Chondrocyte (in vitro differentiated cells): ENCODE measurements at regions not wholly inside any gene's neighbourhood (a gene's known extent, or its start where the extent isn't known, plus 50 kb on each side); places are given as distances from the start of the nearest gene placed in this dataset.

Source experiments
- DNase-seq: peaks from one replicate; pipeline ENCODE4 v3.0.0; 2021; ENCODE audit warnings: mixed read lengths, low spot score
- H3K27ac Mint-ChIP-seq: one replicate; pipeline ENCODE4 v1.8.0; 2021; ENCODE audit warnings: mild to moderate bottlenecking, moderate library complexity, mixed read lengths; ENCODE audit not compliant: unreplicated experiment
- H3K27me3 Mint-ChIP-seq: 2 replicates; pipeline ENCODE4 v1.8.0; 2021; ENCODE audit warnings: low read depth, mixed read lengths
- H3K36me3 Mint-ChIP-seq: 2 replicates; pipeline ENCODE4 v1.8.0; 2021; ENCODE audit warnings: low read depth, mixed read lengths
- H3K4me1 Mint-ChIP-seq: 2 replicates; pipeline ENCODE4 v1.8.0; 2021; ENCODE audit warnings: low read depth, mild to moderate bottlenecking, mixed read lengths
- H3K4me3 Mint-ChIP-seq: one replicate; pipeline ENCODE4 v1.8.0; 2021; ENCODE audit warnings: mild to moderate bottlenecking, moderate library complexity, mixed read lengths; ENCODE audit not compliant: unreplicated experiment
- H3K9me3 Mint-ChIP-seq: 2 replicates; pipeline ENCODE4 v1.8.0; 2021; ENCODE audit warnings: low read depth, mixed read lengths
- TF ChIP-seq, protein P1 (sequence below): fragments of 200-600 bp; sonication (generic); IDR thresholded peaks from 2 replicates; pipeline ENCODE4 v1.5.0; 2021; ENCODE audit warnings: antibody characterized with exemption, mild to moderate bottlenecking, moderate library complexity

DNA sequence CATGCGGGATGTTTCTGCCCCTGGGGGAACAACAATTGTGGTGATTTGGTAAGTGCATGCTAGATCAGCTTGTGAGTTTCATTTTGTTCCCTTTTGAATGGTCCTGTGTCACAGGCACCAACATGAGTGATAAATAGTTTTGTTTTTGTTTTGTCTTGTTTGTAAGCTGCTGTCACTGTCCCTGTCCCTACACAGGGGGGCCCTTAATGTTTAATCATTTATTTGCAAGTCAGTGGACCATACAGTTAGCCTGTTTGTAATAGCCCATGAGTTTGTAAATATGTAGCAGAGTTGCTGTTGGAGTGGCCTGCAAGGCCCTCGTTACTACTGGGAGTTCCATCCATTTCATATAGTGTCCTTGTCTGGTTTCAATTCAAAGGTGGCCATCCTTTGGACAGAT, 979.6 kb upstream of the SPRY2 start:
- no peaks in the 10 kb centered on the region for H3K9me3 Mint-ChIP-seq
- H3K4me1 Mint-ChIP-seq, result no peaks in the 10 kb centered on the region
- peaks cover 5% of the 10 kb centered on the region for H3K27me3 Mint-ChIP-seq
- H3K4me3 Mint-ChIP-seq, result no peak overlapping the region
- no peaks in the 10 kb centered on the region for H3K36me3 Mint-ChIP-seq
- no peak for DNase-seq
- TF ChIP-seq, protein P1, sequence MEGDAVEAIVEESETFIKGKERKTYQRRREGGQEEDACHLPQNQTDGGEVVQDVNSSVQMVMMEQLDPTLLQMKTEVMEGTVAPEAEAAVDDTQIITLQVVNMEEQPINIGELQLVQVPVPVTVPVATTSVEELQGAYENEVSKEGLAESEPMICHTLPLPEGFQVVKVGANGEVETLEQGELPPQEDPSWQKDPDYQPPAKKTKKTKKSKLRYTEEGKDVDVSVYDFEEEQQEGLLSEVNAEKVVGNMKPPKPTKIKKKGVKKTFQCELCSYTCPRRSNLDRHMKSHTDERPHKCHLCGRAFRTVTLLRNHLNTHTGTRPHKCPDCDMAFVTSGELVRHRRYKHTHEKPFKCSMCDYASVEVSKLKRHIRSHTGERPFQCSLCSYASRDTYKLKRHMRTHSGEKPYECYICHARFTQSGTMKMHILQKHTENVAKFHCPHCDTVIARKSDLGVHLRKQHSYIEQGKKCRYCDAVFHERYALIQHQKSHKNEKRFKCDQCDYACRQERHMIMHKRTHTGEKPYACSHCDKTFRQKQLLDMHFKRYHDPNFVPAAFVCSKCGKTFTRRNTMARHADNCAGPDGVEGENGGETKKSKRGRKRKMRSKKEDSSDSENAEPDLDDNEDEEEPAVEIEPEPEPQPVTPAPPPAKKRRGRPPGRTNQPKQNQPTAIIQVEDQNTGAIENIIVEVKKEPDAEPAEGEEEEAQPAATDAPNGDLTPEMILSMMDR, result no peak
- H3K27ac Mint-ChIP-seq, result no peak overlapping the region

DNA sequence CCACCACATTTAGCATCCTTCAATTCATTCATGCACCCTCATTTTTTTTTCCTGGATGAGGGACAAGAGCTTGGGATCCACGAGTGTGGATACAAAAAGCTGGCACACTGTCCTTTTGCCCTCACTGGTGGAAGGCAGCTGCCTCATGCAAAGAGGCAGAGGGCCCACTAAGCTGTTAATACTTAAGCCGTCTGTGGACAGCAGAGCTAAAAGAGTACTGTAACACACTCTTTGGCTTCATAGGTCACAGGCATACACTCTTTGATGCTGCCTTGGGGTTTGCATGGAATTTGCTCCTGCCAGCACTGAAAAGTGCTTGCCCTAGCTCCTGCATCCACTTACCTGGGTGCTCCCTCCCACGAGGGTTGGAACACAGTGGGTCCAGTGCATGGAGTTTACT, 978.4 kb upstream of the SPRY2 start:
- DNase-seq, result no peak
- TF ChIP-seq, protein P1, result no peak
- H3K27ac Mint-ChIP-seq, result no peak overlapping the region
- H3K36me3 Mint-ChIP-seq, result no peaks in the 10 kb centered on the region
- H3K27me3 Mint-ChIP-seq, result peaks cover 3% of the 10 kb centered on the region
- no peaks in the 10 kb centered on the region for H3K9me3 Mint-ChIP-seq
- H3K4me3 Mint-ChIP-seq, result no peak overlapping the region
- H3K4me1 Mint-ChIP-seq, result no peaks in the 10 kb centered on the region

DNA sequence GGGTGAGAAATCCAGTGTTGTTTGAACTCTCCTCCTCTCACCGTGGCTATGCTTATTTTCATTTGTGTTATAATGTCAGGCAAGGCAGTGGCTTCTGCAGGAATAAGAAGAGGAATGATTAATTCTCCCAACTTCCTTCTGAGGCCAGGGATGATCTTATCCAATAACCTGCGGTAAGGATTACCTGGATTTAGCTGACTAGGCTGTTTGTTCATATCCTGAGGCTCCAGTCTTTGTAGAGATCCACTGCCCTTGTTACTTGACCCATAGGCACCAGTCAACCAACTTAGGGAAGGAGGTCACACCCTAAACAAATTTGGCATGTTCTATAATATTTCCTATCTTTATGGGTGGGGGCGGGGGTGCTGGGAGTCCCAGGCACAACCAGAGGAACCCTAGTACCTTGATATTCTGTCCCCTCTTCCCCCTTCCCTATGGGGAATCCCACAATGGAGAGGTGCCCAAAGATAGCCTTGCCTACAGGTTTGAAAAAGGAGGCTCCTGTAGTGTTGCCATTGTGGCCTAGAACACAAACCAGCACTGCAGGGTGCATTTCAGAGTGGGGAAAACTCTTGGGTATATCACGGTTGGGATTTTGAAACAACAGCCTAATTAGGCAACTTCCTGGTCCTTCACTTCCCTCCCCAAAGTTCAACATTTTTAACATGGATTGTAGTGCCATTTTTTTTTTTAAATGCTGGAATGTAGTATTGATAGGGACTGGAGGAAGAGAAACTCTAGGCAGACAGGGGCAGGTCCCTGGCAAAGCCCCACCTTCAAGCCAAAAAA, 977.5 kb upstream of the SPRY2 start:
- TF ChIP-seq, protein P1, result no peak
- H3K36me3 Mint-ChIP-seq, result no peaks in the 10 kb centered on the region
- DNase-seq, result no peak
- H3K9me3 Mint-ChIP-seq, result no peaks in the 10 kb centered on the region
- H3K27ac Mint-ChIP-seq, result no peak overlapping the region
- no peaks in the 10 kb centered on the region for H3K4me1 Mint-ChIP-seq
- no peaks in the 10 kb centered on the region for H3K27me3 Mint-ChIP-seq
- H3K4me3 Mint-ChIP-seq, result no peak overlapping the region

DNA sequence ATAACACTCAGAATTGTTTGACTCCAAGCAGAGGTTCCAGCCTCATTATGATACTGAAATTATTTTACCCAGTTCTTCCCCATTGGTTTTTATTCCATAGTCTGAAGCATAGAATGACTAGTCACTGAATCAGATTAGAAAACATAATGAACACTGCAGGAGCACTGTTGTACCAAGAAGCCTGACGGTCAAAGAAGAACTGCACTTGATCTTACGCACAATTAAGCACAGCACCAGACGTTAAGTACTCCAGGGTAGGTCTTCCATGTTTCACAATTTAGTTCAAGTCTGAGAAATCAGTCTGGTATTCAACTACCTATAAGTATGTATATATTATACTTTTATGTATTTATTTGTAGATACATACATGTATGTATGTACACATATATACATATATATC, 973.5 kb upstream of the SPRY2 start:
- Mint-ChIP-seq H3K9me3 (peaks cover 4% of the 10 kb centered on the region), H3K27me3 (no peaks in the 10 kb centered on the region), H3K27ac (no peak overlapping the region), H3K4me3 (no peak overlapping the region), H3K36me3 (no peaks in the 10 kb centered on the region), H3K4me1 (no peaks in the 10 kb centered on the region)
- no peak for DNase-seq
- TF ChIP-seq, protein P1, result no peak

DNA sequence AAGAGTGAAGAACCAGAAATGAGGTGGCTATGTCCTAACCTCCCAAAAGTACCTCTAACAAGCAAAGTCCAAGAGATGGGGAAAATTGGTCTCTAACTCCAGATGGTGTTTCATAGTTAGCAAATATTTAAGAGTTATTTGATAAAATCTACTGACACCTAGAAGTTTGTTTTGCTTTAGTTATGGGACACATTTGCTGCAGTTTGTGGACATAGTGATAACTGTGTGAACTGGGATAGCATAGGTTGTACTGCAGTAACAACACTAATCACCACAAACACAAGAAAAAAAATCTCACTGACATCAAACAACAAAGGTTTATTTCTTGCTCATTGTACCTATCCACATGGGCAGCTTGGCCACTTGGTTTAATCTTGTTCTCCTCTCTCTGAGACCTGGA, 965.0 kb upstream of the SPRY2 start:
- TF ChIP-seq, protein P1, result no peak
- no peaks in the 10 kb centered on the region for H3K36me3 Mint-ChIP-seq

More for the DNA sequence above, 965.0 kb upstream of the SPRY2 start:
- Mint-ChIP-seq H3K4me3 (no peak overlapping the region), H3K27me3 (peaks cover 2% of the 10 kb centered on the region), H3K27ac (no peak overlapping the region), H3K9me3 (no peaks in the 10 kb centered on the region), H3K4me1 (no peaks in the 10 kb centered on the region)
- DNase-seq, result no peak
